ENCODE measurements at regions not wholly inside any gene's neighbourhood (a gene's known extent, or its start where the extent isn't known, plus 50 kb on each side); places are given as distances from the start of the nearest gene placed in this dataset.

- no peak for DNase-seq
These were observed 109.7 kb downstream of the VEGFA start for GRCh38 chr6:43879722-43880121.

GRCh38 chr6:43878823-43879495, 108.9 kb downstream of the VEGFA start:
- DNase-seq, result no peak

- no peak for DNase-seq
These were observed 108.2 kb downstream of the VEGFA start for GRCh38 chr6:43878127-43878634.

GRCh38 chr6:43877463-43878126, 107.6 kb downstream of the VEGFA start:
- no peak for DNase-seq

GRCh38 chr6:43877036-43877435, 107.0 kb downstream of the VEGFA start:
- no peak for DNase-seq

GRCh38 chr6:43876602-43877001, 106.6 kb downstream of the VEGFA start:
- no peak for DNase-seq

GRCh38 chr6:43875849-43876572, 106.0 kb downstream of the VEGFA start:
- no peak for DNase-seq

- no peak for DNase-seq
These were observed 105.0 kb downstream of the VEGFA start for GRCh38 chr6:43874814-43875590.

GRCh38 chr6:43873806-43874714, 104.0 kb downstream of the VEGFA start:
- peak; percentile 41 for DNase-seq

GRCh38 chr6:43871933-43872332, 101.9 kb downstream of the VEGFA start:
- no peak for DNase-seq

GRCh38 chr6:43871284-43871683, 101.3 kb downstream of the VEGFA start:
- DNase-seq, result no peak

- no peak for DNase-seq
These were observed 100.7 kb downstream of the VEGFA start for GRCh38 chr6:43870660-43871061.

GRCh38 chr6:43869792-43870659, 100.0 kb downstream of the VEGFA start:
- DNase-seq, result no peak

- DNase-seq, result no peak
These were observed 99.2 kb downstream of the VEGFA start for GRCh38 chr6:43869079-43869710.

GRCh38 chr6:43868467-43868866, 98.5 kb downstream of the VEGFA start:
- DNase-seq, result no peak

- no peak for DNase-seq
These were observed 98.0 kb downstream of the VEGFA start for GRCh38 chr6:43867996-43868395.

- DNase-seq, result no peak
These were observed 97.2 kb downstream of the VEGFA start for GRCh38 chr6:43867246-43867645.

- no peak for DNase-seq
These were observed 96.1 kb downstream of the VEGFA start for GRCh38 chr6:43865932-43866645.

GRCh38 chr6:43865086-43865485, 95.1 kb downstream of the VEGFA start:
- DNase-seq, result no peak

GRCh38 chr6:43862925-43863324, 92.9 kb downstream of the VEGFA start:
- DNase-seq, result no peak

Data from NCI-H2107 (cell line).